ENCODE measurements at regions not wholly inside any gene's neighbourhood (a gene's known extent, or its start where the extent isn't known, plus 50 kb on each side); places are given as distances from the start of the nearest gene placed in this dataset.

- no peak for TF ChIP-seq CTCF (IDR thresholded peaks at IDR 0.05; ENCODE audit: insufficient read depth, low read depth, low read length)
- DNase-seq (ENCODE audit: low read depth) = no peak
Measured at GRCh38 chr5:93297116-93297515, 283.9 kb downstream of the NR2F1-AS1 start.

GRCh38 chr5:93296338-93296737 is 284.7 kb downstream of the NR2F1-AS1 start:
- no peak overlapping the region for H3K4me3 ChIP-seq (ENCODE audit: low read depth, low read length)
- no peak for TF ChIP-seq CTCF (IDR thresholded peaks at IDR 0.05; ENCODE audit: insufficient read depth, low read depth, low read length)
- DNase-seq (ENCODE audit: low read depth) = no peak

More at GRCh38 chr5:93297116-93297515, 283.9 kb downstream of the NR2F1-AS1 start:
- no peak overlapping the region for H3K4me3 ChIP-seq (ENCODE audit: low read depth, low read length)

- no peak for TF ChIP-seq CTCF (IDR thresholded peaks at IDR 0.05; ENCODE audit: insufficient read depth, low read depth, low read length)
- H3K4me3 ChIP-seq (ENCODE audit: low read depth, low read length) = no peak overlapping the region
- no peak for DNase-seq (ENCODE audit: low read depth)
Measured at GRCh38 chr5:93294996-93295395, 286.0 kb downstream of the NR2F1-AS1 start.

GRCh38 chr5:93294199-93294598 is 286.8 kb downstream of the NR2F1-AS1 start:
- DNase-seq (ENCODE audit: low read depth) = peak; percentile 36
- no peak overlapping the region for H3K4me3 ChIP-seq (ENCODE audit: low read depth, low read length)
- no peak for TF ChIP-seq CTCF (IDR thresholded peaks at IDR 0.05; ENCODE audit: insufficient read depth, low read depth, low read length)

GRCh38 chr5:93289942-93290341 is 291.1 kb downstream of the NR2F1-AS1 start:
- TF ChIP-seq CTCF (IDR thresholded peaks at IDR 0.05; ENCODE audit: insufficient read depth, low read depth, low read length) = no peak
- no peak overlapping the region for H3K4me3 ChIP-seq (ENCODE audit: low read depth, low read length)
- no peak for DNase-seq (ENCODE audit: low read depth)

GRCh38 chr5:93285461-93285860 is 295.6 kb downstream of the NR2F1-AS1 start:
- DNase-seq (ENCODE audit: low read depth) = no peak
- no peak for TF ChIP-seq CTCF (IDR thresholded peaks at IDR 0.05; ENCODE audit: insufficient read depth, low read depth, low read length)
- H3K4me3 ChIP-seq (ENCODE audit: low read depth, low read length) = no peak overlapping the region
